Putamen (tissue), 1 donor: ENCODE measurements at regions not wholly inside any gene's neighbourhood (a gene's known extent, or its start where the extent isn't known, plus 50 kb on each side); places are given as distances from the start of the nearest gene placed in this dataset.

Experiments
- DNase-seq: peaks from one replicate; pipeline ENCODE4 v3.0.0-alpha.2; 2016; ENCODE audit warnings: low spot score

- DNase-seq = no peak
These were observed 492.1 kb upstream of the PIK3C3 start for GRCh38 chr18:41462946-41463345.

GRCh38 chr18:41461114-41461513 lies 493.9 kb upstream of the PIK3C3 start:
- no peak for DNase-seq

- no peak for DNase-seq
These were observed 495.4 kb upstream of the PIK3C3 start for GRCh38 chr18:41459656-41460055.

- no peak for DNase-seq
These were observed 496.7 kb upstream of the PIK3C3 start for GRCh38 chr18:41458376-41458775.

- DNase-seq = peak; percentile 3
These were observed 497.2 kb upstream of the PIK3C3 start for GRCh38 chr18:41457765-41458326.

GRCh38 chr18:41456831-41457230 lies 498.2 kb upstream of the PIK3C3 start:
- DNase-seq = no peak

GRCh38 chr18:41449612-41450011 lies 505.4 kb upstream of the PIK3C3 start:
- DNase-seq = no peak

GRCh38 chr18:41444943-41445342 lies 510.1 kb upstream of the PIK3C3 start:
- no peak for DNase-seq

GRCh38 chr18:41436772-41437171 lies 518.3 kb upstream of the PIK3C3 start:
- DNase-seq = no peak

- no peak for DNase-seq
These were observed 536.4 kb upstream of the PIK3C3 start for GRCh38 chr18:41418598-41418997.

- no peak for DNase-seq
These were observed 539.0 kb upstream of the PIK3C3 start for GRCh38 chr18:41416044-41416443.

- DNase-seq = no peak
These were observed 545.0 kb upstream of the PIK3C3 start for GRCh38 chr18:41410006-41410405.

GRCh38 chr18:41406834-41407233 lies 548.2 kb upstream of the PIK3C3 start:
- DNase-seq = no peak

- no peak for DNase-seq
These were observed 558.2 kb upstream of the PIK3C3 start for GRCh38 chr18:41396861-41397260.

GRCh38 chr18:41396211-41396610 lies 558.8 kb upstream of the PIK3C3 start:
- DNase-seq = no peak

GRCh38 chr18:41395695-41396094 lies 559.3 kb upstream of the PIK3C3 start:
- DNase-seq = no peak

GRCh38 chr18:41391616-41392595 lies 563.1 kb upstream of the PIK3C3 start:
- peak; percentile 25 for DNase-seq

GRCh38 chr18:41390309-41390708 lies 564.7 kb upstream of the PIK3C3 start:
- DNase-seq = no peak

- DNase-seq = no peak
These were observed 576.4 kb upstream of the PIK3C3 start for GRCh38 chr18:41378598-41378997.

GRCh38 chr18:41373612-41374011 lies 581.4 kb upstream of the PIK3C3 start:
- DNase-seq = no peak

GRCh38 chr18:41372046-41372665 lies 582.9 kb upstream of the PIK3C3 start:
- no peak for DNase-seq

- no peak for DNase-seq
These were observed 583.6 kb upstream of the PIK3C3 start for GRCh38 chr18:41371156-41372045.
